ENCODE measurements at regions not wholly inside any gene's neighbourhood (a gene's known extent, or its start where the extent isn't known, plus 50 kb on each side); places are given as distances from the start of the nearest gene placed in this dataset.

DNA sequence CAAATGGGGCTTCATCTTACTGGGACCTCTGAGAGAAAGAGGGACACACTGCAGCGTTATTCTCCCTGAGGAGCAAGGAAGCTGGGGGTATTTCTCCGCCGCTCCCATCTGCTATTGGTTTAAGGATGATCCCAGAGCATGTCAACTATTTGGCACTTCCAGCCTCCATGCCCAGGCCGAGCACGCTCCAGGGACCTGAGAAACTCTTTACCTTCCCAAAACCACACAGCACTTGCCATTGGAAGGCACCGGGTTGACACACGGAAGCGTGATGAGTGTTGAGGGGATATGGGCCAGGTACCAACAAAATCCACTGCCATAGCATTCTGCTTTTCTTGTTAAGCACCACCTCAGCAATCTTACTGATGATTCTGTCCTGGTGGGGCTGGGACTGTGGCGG, 92.4 kb upstream of the SLC24A3 start:
- TF ChIP-seq CTCF (conservative IDR thresholded peaks at IDR 0.05; ENCODE audit: low read length) (no peak), EZH2phosphoT487 (IDR thresholded peaks at IDR 0.05; ENCODE audit: borderline replicate concordance) (no peak)

Data from Loucy (cell line).